ENCODE measurements at regions not wholly inside any gene's neighbourhood (a gene's known extent, or its start where the extent isn't known, plus 50 kb on each side); places are given as distances from the start of the nearest gene placed in this dataset.

DNA sequence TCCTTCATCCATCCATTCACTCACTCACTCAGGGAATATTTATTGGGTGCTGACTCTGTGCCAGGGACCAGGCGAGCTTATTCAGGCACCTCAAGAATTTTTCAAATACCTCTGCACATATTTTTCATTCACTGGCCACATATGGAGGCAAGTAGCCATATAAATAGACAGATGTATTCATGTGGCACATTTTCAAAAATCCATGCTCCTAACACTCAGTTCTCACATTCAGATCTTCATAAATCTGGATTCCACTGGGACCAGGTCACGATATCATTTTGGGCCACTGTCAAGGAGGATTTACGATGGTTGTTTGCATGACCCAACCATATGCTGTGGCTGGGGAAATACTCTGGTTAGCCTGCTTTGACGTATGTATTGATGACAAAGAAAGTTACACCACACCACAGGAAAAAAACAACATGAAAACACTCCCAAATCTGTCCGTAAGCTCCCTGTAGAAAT, 241.8 kb upstream of the LRTM1 start:
- TF ChIP-seq, protein P1, sequence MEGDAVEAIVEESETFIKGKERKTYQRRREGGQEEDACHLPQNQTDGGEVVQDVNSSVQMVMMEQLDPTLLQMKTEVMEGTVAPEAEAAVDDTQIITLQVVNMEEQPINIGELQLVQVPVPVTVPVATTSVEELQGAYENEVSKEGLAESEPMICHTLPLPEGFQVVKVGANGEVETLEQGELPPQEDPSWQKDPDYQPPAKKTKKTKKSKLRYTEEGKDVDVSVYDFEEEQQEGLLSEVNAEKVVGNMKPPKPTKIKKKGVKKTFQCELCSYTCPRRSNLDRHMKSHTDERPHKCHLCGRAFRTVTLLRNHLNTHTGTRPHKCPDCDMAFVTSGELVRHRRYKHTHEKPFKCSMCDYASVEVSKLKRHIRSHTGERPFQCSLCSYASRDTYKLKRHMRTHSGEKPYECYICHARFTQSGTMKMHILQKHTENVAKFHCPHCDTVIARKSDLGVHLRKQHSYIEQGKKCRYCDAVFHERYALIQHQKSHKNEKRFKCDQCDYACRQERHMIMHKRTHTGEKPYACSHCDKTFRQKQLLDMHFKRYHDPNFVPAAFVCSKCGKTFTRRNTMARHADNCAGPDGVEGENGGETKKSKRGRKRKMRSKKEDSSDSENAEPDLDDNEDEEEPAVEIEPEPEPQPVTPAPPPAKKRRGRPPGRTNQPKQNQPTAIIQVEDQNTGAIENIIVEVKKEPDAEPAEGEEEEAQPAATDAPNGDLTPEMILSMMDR (IDR thresholded peaks at IDR 0.05), result no peak
- TF ChIP-seq POLR2A (IDR thresholded peaks at IDR 0.05), result no peak
- no peak overlapping the region for H3K27ac ChIP-seq
- intact Hi-C loops (cut with DNase I), result no loop called here
- peaks cover 0 to 19% (median 2%) of the 10 kb centered on the region in 3 donors for H3K4me1 ChIP-seq
- no peaks in the 10 kb centered on the region for H3K27me3 ChIP-seq
- H3K9me3 ChIP-seq, result no peaks in the 10 kb centered on the region
- no peak for DNase-seq
- WGBS, 2 donors, result 55 to 59% methylated on average over 4 to 5 of the region's 5 CpGs
- no peak overlapping the region for H3K4me3 ChIP-seq
- no peaks in the 10 kb centered on the region for H3K36me3 ChIP-seq

DNA sequence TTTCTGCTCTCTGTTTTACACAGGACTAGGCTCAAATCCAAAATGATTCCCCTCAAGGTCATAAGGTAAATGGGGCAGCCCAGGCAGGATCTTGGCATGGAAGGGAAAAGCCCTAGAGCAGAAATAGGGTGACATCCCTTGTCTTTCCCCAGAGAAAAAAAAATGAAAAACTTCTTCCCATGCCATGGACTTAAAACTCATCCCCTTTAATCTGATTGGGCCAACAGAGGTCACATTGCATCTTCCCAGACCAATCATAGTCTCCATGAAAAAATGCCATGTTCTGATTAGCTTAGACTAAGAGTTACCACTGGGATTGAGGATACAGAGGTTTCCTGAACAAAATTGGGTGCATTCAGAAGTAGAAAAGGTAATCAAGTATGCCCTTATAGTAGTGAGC, 241.3 kb upstream of the LRTM1 start:
- H3K4me3 ChIP-seq, result no peak overlapping the region
- H3K27me3 ChIP-seq, result no peaks in the 10 kb centered on the region
- TF ChIP-seq, protein P1 (IDR thresholded peaks at IDR 0.05), result no peak
- no peak for TF ChIP-seq POLR2A (IDR thresholded peaks at IDR 0.05)
- DNase-seq, result no peak
- no peaks in the 10 kb centered on the region for H3K9me3 ChIP-seq
- H3K36me3 ChIP-seq, result no peaks in the 10 kb centered on the region
- H3K4me1 ChIP-seq, result peaks cover 0 to 19% (median 2%) of the 10 kb centered on the region in 3 donors
- no peak overlapping the region for H3K27ac ChIP-seq
- intact Hi-C loops (cut with DNase I), result no loop called here

DNA sequence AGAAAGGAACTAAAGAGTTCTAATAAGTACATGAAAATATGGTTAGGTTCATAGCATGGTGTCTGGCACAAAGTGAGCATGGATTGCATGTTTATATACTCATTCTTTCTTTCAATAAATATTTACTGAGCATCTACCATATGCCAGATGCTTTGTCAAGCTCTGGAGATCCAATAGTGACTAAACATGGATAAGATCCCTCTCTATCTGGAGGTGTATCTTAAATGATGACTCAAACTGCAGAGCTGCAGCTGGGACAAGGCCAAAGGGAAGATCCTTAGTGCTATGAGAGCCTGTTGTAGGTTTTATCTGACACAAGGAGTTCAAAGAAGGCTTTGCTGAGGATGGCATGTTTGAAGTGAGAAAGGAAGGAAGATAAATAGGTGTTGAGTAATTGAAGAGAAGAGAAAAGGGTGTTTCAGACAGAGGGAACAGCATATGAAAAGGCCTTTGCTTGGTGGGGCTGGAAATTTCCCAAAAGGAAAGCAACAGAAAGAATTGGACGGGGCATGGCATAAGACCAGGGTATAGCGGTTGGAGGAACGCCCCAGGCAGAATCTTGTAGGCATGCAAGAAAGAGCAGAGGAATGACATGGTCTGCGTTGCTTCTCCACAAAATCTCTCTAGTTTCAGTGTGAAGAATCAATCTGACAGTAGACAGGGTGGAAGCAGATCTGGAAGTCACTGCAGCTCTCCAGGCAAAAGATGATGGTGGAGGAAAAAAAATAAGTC, 239.9 kb upstream of the LRTM1 start:
- Histone ChIP-seq H3K4me3 (no peak overlapping the region), H3K27ac (no peak overlapping the region), H3K9me3 (no peaks in the 10 kb centered on the region), H3K4me1 (peaks cover 0 to 19% (median 2%) of the 10 kb centered on the region in 3 donors), H3K27me3 (no peaks in the 10 kb centered on the region), H3K36me3 (no peaks in the 10 kb centered on the region)
- 35 to 40% methylated on average over 4 of the region's 4 CpGs for WGBS, 2 donors
- TF ChIP-seq POLR2A (IDR thresholded peaks at IDR 0.05), result no peak
- TF ChIP-seq, protein P1 (IDR thresholded peaks at IDR 0.05), result no peak
- intact Hi-C loops (cut with DNase I), result no loop called here
- no peak for DNase-seq

DNA sequence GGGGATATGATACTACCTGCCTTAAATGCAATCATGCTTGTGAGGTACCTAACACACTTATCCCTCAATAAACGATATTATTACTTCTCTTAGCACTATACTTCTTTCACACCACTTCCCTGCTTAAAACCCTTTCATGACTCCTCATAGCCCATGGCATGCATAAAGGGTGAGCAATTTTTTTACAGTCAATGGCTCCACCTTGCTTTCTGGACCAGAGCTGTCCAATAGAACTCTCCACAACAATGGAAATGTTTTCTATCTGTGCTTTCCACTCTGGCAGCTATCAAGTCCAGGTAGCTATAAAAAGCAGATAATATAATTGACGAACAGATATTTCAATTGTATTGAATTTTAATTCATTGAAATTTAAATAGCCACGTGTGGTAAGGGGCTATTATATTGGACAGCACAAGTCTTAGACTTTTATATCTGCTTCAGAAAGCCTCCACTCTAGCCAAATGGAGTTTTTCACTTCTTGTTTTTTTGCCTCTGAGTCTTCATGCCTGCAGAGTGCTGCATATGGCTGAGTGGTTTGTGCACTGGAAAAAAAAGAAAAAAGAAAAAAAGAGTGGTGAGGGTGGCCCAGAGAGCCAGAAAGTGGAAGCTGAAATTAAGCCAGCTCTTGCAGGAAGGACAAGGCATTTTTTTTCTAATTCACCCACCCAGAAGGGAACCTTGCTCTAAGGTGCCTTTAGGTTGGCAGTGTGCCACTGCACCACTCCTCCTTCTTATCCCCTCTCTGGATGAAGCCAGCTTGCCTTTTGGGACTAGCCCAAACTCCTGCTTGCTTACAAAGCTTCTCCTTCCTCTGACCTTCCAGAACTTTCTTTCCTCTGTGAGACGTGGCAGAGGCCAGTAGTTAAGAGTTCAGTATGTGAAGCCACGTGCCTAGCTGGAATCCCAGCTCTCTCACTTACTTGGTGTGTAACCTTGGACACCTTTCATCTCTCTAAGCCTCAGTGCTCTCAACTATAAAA, 239.0 kb upstream of the LRTM1 start:
- no peak for DNase-seq
- Histone ChIP-seq H3K27ac (no peak overlapping the region), H3K4me3 (no peak overlapping the region), H3K27me3 (no peaks in the 10 kb centered on the region), H3K36me3 (no peaks in the 10 kb centered on the region), H3K4me1 (peaks cover 0 to 19% (median 2%) of the 10 kb centered on the region in 3 donors), H3K9me3 (no peaks in the 10 kb centered on the region)
- 33 to 45% methylated on average over 5 of the region's 5 CpGs for WGBS, 2 donors
- intact Hi-C loops (cut with DNase I), result no loop called here
- TF ChIP-seq, protein P1 (IDR thresholded peaks at IDR 0.05), result no peak
- TF ChIP-seq POLR2A (IDR thresholded peaks at IDR 0.05), result no peak
